ENCODE measurements at regions not wholly inside any gene's neighbourhood (a gene's known extent, or its start where the extent isn't known, plus 50 kb on each side); places are given as distances from the start of the nearest gene placed in this dataset.

DNA sequence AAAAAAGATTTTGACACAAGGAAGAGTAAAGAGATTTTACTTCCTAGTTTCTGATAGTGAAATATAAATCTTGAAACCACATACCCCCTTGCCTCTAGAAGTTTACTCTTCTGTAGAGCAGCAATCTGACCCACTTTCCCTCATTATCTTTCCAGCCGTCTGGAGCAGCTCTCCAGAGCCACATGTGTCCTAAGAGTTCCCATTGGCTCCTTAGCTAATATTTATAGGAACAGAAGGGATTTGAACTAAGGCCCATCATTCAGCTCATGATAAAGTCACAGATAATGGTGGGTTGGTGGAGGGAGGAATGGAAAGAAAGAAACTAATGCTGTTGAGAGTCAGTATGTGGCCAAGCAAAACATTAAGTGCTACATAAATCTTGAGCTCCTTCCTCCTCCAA, 121.8 kb downstream of the INHBA start:
- no peak overlapping the region for H3K14ac ChIP-seq (ENCODE audit: low read length in 2 of 2)
- H3K4me1 ChIP-seq (ENCODE audit: control insufficient read depth, insufficient read depth, low read depth, low read length), result peaks cover 3% of the 10 kb centered on the region
- no peak overlapping the region for H2BK15ac ChIP-seq (ENCODE audit: low read depth, poor library complexity, severe bottlenecking)
- H4K91ac ChIP-seq (ENCODE audit: low read length), result no peak overlapping the region
- H2BK12ac ChIP-seq (ENCODE audit: low read length in 2 of 2), result no peak overlapping the region
- no peak overlapping the region for H3K18ac ChIP-seq (ENCODE audit: low read depth in 1 of 2, low read length in 2 of 2)
- H3K36me3 ChIP-seq (ENCODE audit: control insufficient read depth in 1 of 2, insufficient read depth in 2 of 2, low read depth in 1 of 2, low read length in 2 of 2), result no peaks in the 10 kb centered on the region
- H3K79me1 ChIP-seq (replicated peaks; ENCODE audit: low read length, poor library complexity, severe bottlenecking), result no peaks in the 10 kb centered on the region
- H3K27ac ChIP-seq (ENCODE audit: low read length, poor library complexity, severe bottlenecking), result no peak overlapping the region
- H3K4me3 ChIP-seq (ENCODE audit: insufficient read depth in 1 of 2, low read depth in 1 of 2, low read length in 2 of 2), result no peak overlapping the region
- H3K27me3 ChIP-seq (ENCODE audit: control insufficient read depth in 1 of 2, insufficient read depth in 1 of 2, low read length in 2 of 2), result no peaks in the 10 kb centered on the region
- H4K8ac ChIP-seq (ENCODE audit: low read length), result no peak overlapping the region
- peak; percentile 62 for DNase-seq
- H3K4me2 ChIP-seq (ENCODE audit: low read length, poor library complexity, severe bottlenecking), result no peak overlapping the region
- no peak overlapping the region for H3K9ac ChIP-seq (ENCODE audit: low read length)
- no peak overlapping the region for H2AFZ ChIP-seq (ENCODE audit: low read depth, low read length)
- H2BK5ac ChIP-seq (ENCODE audit: low read depth, low read length, poor library complexity, severe bottlenecking), result no peak overlapping the region
- no peaks in the 10 kb centered on the region for H3K9me3 ChIP-seq (ENCODE audit: control insufficient read depth, low read length)
- no peak overlapping the region for H3K23ac ChIP-seq (ENCODE audit: low read length in 2 of 2)
- H2AK5ac ChIP-seq (ENCODE audit: low read length, severe bottlenecking), result peak overlapping the region; percentile 56
- H3K4ac ChIP-seq (ENCODE audit: low read depth in 1 of 2, low read length in 2 of 2), result no peak overlapping the region
- H2BK120ac ChIP-seq (ENCODE audit: low read depth, low read length), result no peak overlapping the region
- WGBS, result 17% methylated on average over 1 of the region's 1 CpG

DNA sequence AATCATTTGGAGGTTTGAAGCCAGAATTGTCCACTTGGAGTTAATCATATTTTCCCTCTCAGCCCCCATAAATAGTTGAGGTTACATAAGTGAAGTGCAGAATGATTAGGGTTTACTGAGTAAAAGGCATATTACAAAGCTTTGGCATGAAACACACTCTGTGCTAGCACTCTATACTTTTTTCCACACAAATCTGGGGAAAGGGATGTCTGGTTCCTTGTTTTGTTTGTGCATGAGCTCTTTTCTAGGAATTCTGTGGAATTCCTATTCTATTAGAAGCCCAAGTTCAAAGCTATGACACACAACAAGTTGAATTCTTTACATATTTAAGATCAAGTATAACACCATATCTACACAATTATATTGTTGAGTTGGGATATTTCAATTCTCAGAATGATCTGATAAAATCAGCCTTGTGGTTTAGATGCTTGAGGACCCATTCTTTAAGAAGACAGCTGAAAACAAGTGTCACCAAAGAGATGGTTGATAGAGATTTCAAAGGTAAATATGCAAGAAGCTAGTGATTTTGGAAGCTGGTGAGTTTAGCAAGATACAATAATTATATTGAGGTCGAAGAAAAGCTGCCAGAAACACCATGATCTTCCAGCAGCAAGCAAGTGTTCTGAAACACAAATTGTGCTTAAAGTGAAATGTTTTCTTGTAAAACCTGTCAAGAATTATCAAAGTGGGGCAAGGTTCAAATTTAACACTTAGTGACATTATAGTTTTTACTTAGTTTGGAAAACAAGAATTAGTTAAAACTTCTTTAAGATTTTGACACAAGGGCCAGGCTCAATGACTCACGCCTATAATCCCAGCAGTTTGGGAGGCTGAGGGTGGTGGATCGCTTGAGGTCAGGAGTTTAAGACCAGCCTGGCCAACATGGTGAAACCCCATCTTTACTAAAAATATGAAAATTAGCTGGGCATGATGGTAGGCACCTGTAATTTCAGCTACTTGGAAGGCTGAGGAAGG, 122.6 kb downstream of the INHBA start:
- Histone ChIP-seq H2BK12ac (ENCODE audit: low read length in 2 of 2) (no peak overlapping the region), H3K4me2 (ENCODE audit: low read length, poor library complexity, severe bottlenecking) (no peak overlapping the region), H3K4me1 (ENCODE audit: control insufficient read depth, insufficient read depth, low read depth, low read length) (peaks cover 3% of the 10 kb centered on the region), H3K36me3 (ENCODE audit: control insufficient read depth in 1 of 2, insufficient read depth in 2 of 2, low read depth in 1 of 2, low read length in 2 of 2) (no peaks in the 10 kb centered on the region), H3K27me3 (ENCODE audit: control insufficient read depth in 1 of 2, insufficient read depth in 1 of 2, low read length in 2 of 2) (no peaks in the 10 kb centered on the region), H4K8ac (ENCODE audit: low read length) (no peak overlapping the region), H3K4me3 (ENCODE audit: insufficient read depth in 1 of 2, low read depth in 1 of 2, low read length in 2 of 2) (no peak overlapping the region), H2BK15ac (ENCODE audit: low read depth, poor library complexity, severe bottlenecking) (no peak overlapping the region), H2AK5ac (ENCODE audit: low read length, severe bottlenecking) (no peak overlapping the region), H3K4ac (ENCODE audit: low read depth in 1 of 2, low read length in 2 of 2) (no peak overlapping the region), H3K27ac (ENCODE audit: low read length, poor library complexity, severe bottlenecking) (peak overlapping the region; percentile 87), H3K18ac (ENCODE audit: low read depth in 1 of 2, low read length in 2 of 2) (no peak overlapping the region), H2BK120ac (ENCODE audit: low read depth, low read length) (peak overlapping the region; percentile 30), H3K14ac (ENCODE audit: low read length in 2 of 2) (no peak overlapping the region), H3K23ac (ENCODE audit: low read length in 2 of 2) (no peak overlapping the region), H2AFZ (ENCODE audit: low read depth, low read length) (no peak overlapping the region), H3K9ac (ENCODE audit: low read length) (no peak overlapping the region), H2BK5ac (ENCODE audit: low read depth, low read length, poor library complexity, severe bottlenecking) (no peak overlapping the region), H3K9me3 (ENCODE audit: control insufficient read depth, low read length) (no peaks in the 10 kb centered on the region), H3K79me1 (replicated peaks; ENCODE audit: low read length, poor library complexity, severe bottlenecking) (no peaks in the 10 kb centered on the region), H4K91ac (ENCODE audit: low read length) (no peak overlapping the region)
- DNase-seq, result peak; percentile 84
- WGBS, result 47% methylated on average over 3 of the region's 3 CpGs

DNA sequence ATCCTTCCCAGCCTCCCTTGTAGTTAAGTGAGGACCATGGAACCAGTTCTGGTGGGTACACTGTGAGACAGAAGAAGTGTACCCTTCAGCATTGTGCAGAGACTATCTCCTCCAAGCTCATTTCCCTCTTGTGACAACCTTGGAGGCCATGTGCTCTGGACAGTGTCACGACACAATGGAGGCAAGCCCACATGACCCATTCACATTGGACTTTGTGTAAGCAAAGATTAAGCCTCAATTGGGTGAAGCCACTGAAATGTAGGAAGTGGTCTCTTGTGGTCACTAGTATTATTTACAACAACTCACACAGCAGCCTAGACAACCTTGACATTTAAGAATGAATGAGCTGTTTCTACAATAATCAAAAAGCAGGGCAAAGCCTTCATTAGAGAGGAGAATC, 124.2 kb downstream of the INHBA start:
- Histone ChIP-seq H2BK120ac (ENCODE audit: low read depth, low read length) (no peak overlapping the region), H3K4me3 (ENCODE audit: insufficient read depth in 1 of 2, low read depth in 1 of 2, low read length in 2 of 2) (no peak overlapping the region), H3K14ac (ENCODE audit: low read length in 2 of 2) (no peak overlapping the region), H3K18ac (ENCODE audit: low read depth in 1 of 2, low read length in 2 of 2) (peak overlapping the region; percentile 37 to 77), H3K4me2 (ENCODE audit: low read length, poor library complexity, severe bottlenecking) (no peak overlapping the region), H3K9ac (ENCODE audit: low read length) (no peak overlapping the region), H4K8ac (ENCODE audit: low read length) (peak overlapping the region; percentile 27), H4K91ac (ENCODE audit: low read length) (peak overlapping the region; percentile 4), H2BK15ac (ENCODE audit: low read depth, poor library complexity, severe bottlenecking) (peak overlapping the region; percentile 15), H2AFZ (ENCODE audit: low read depth, low read length) (no peak overlapping the region), H2AK5ac (ENCODE audit: low read length, severe bottlenecking) (peak overlapping the region; percentile 64), H3K4ac (ENCODE audit: low read depth in 1 of 2, low read length in 2 of 2) (peak overlapping the region in 1 of 2 experiments; percentile 14), H3K4me1 (ENCODE audit: control insufficient read depth, insufficient read depth, low read depth, low read length) (peaks cover 3% of the 10 kb centered on the region), H3K36me3 (ENCODE audit: control insufficient read depth in 1 of 2, insufficient read depth in 2 of 2, low read depth in 1 of 2, low read length in 2 of 2) (no peaks in the 10 kb centered on the region), H3K23ac (ENCODE audit: low read length in 2 of 2) (no peak overlapping the region), H2BK12ac (ENCODE audit: low read length in 2 of 2) (peak overlapping the region; percentile 59 to 98), H2BK5ac (ENCODE audit: low read depth, low read length, poor library complexity, severe bottlenecking) (no peak overlapping the region), H3K27ac (ENCODE audit: low read length, poor library complexity, severe bottlenecking) (no peak overlapping the region), H3K27me3 (ENCODE audit: control insufficient read depth in 1 of 2, insufficient read depth in 1 of 2, low read length in 2 of 2) (no peaks in the 10 kb centered on the region), H3K79me1 (replicated peaks; ENCODE audit: low read length, poor library complexity, severe bottlenecking) (no peaks in the 10 kb centered on the region), H3K9me3 (ENCODE audit: control insufficient read depth, low read length) (no peaks in the 10 kb centered on the region)
- no CpG with 5 or more reads among the region's 1 CpG for whole genome bisulfite sequencing
- peak; percentile 78 for DNase-seq

GRCh38 chr7:41576166-41576565, 126.7 kb downstream of the INHBA start:
- H3K4me1 ChIP-seq (ENCODE audit: control insufficient read depth, insufficient read depth, low read depth, low read length), result peaks cover 1% of the 10 kb centered on the region
- no peak overlapping the region for H3K4me2 ChIP-seq (ENCODE audit: low read length, poor library complexity, severe bottlenecking)
- no peaks in the 10 kb centered on the region for H3K36me3 ChIP-seq (ENCODE audit: control insufficient read depth in 1 of 2, insufficient read depth in 2 of 2, low read depth in 1 of 2, low read length in 2 of 2)
- H3K27ac ChIP-seq (ENCODE audit: low read length, poor library complexity, severe bottlenecking), result no peak overlapping the region
- peak overlapping the region; percentile 50 for H4K8ac ChIP-seq (ENCODE audit: low read length)
- no peak overlapping the region for H2AFZ ChIP-seq (ENCODE audit: low read depth, low read length)
- H3K79me1 ChIP-seq (replicated peaks; ENCODE audit: low read length, poor library complexity, severe bottlenecking), result no peaks in the 10 kb centered on the region
- H3K9me3 ChIP-seq (ENCODE audit: control insufficient read depth, low read length), result no peaks in the 10 kb centered on the region
- H3K4me3 ChIP-seq (ENCODE audit: insufficient read depth in 1 of 2, low read depth in 1 of 2, low read length in 2 of 2), result no peak overlapping the region
- peak overlapping the region in 1 of 2 experiments; percentile 63 for H2BK12ac ChIP-seq (ENCODE audit: low read length in 2 of 2)
- 83% methylated on average over 1 of the region's 3 CpGs for WGBS
- no peak overlapping the region for H3K23ac ChIP-seq (ENCODE audit: low read length in 2 of 2)
- DNase-seq, result peak; percentile 71
- no peak overlapping the region for H3K9ac ChIP-seq (ENCODE audit: low read length)
- no peak overlapping the region for H2BK15ac ChIP-seq (ENCODE audit: low read depth, poor library complexity, severe bottlenecking)
- no peak overlapping the region for H2AK5ac ChIP-seq (ENCODE audit: low read length, severe bottlenecking)
- H2BK5ac ChIP-seq (ENCODE audit: low read depth, low read length, poor library complexity, severe bottlenecking), result no peak overlapping the region
- H3K4ac ChIP-seq (ENCODE audit: low read depth in 1 of 2, low read length in 2 of 2), result no peak overlapping the region
- H4K91ac ChIP-seq (ENCODE audit: low read length), result no peak overlapping the region
- peak overlapping the region in 1 of 2 experiments; percentile 80 for H3K14ac ChIP-seq (ENCODE audit: low read length in 2 of 2)
- peak overlapping the region in 1 of 2 experiments; percentile 64 for H3K18ac ChIP-seq (ENCODE audit: low read depth in 1 of 2, low read length in 2 of 2)
- no peaks in the 10 kb centered on the region for H3K27me3 ChIP-seq (ENCODE audit: control insufficient read depth in 1 of 2, insufficient read depth in 1 of 2, low read length in 2 of 2)
- H2BK120ac ChIP-seq (ENCODE audit: low read depth, low read length), result no peak overlapping the region

Data from mesenchymal stem cell (in vitro differentiated cells and primary cell).